C4-2B (cell line): ENCODE measurements at regions not wholly inside any gene's neighbourhood (a gene's known extent, or its start where the extent isn't known, plus 50 kb on each side); places are given as distances from the start of the nearest gene placed in this dataset.

Source experiments
- H3K27ac ChIP-seq: fragments of 450-650 bp; 2 replicates; pipeline ENCODE4 v1.5.1; 2017
- CTCF ChIP-seq: fragments of 450-650 bp; conservative IDR thresholded peaks from 2 replicates; pipeline ENCODE4 v1.5.1; 2017; ENCODE audit warnings: mild to moderate bottlenecking
- ZFX ChIP-seq: fragments of 450-650 bp; IDR thresholded peaks from 2 replicates; pipeline ENCODE4 v1.6.1; 2017

DNA sequence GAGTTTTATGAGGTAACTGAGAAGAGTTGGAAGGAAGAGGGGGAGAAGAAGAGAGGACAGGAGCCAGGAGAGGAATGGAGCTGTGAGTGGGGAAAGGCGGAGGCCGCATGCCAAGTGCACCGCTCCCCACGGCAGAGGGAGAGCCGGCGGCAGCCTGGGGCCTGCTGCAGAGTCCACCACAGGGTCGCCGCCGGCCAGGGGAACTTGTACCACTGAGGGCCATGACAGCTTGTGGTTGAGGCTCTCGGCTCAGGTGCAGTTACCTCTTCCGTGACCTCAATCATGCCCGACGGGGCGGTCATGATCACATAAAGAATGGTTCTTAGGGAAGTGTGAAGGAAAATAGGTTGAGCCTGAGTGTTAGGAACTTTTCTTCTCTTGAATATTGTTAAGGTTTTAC is 325.0 kb downstream of the SNAPC1 start:
- H3K27ac ChIP-seq = no peak overlapping the region
- no peak for TF ChIP-seq ZFX
- no peak for TF ChIP-seq CTCF

DNA sequence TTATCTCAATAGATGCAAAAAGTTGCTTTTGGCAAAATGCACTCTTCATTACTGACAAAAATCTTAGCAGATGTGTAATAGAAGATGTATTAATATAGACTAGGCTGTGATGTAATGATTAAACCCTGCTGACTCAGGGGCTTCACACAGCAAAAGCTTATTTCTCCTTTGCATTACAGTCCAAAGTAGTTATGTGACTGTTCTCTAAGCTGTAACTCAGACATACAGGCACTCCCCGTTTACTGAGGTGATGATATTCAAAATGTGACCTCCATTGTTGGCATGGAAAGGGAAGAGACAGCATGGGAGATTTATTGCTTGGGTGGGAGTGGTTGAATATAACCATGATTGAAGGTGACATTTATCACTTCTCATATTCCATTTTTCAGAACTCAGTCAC is 331.5 kb downstream of the SNAPC1 start:
- no peak for TF ChIP-seq CTCF
- TF ChIP-seq ZFX = no peak
- no peak overlapping the region for H3K27ac ChIP-seq

GRCh38 chr14:62097072-62097471 is 334.9 kb downstream of the SNAPC1 start:
- H3K27ac ChIP-seq = no peak overlapping the region

DNA sequence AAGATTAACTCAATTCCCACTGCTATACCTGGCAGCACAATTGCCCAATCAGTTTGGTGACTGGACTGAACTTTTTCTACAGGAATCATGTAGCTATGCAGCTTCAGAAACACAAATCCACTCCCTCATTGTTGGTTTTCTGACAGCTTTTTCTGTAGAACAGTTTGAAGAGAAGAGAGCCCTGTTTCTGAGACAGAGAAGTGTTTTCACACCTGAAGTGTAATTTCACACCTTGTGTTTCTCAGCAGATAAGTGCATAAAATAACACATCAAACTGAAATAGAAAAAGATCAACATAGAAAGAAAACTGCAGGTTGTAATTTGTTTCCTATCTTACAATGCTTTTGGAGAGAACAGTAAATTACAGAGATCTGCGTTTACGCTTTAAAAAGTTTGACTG is 335.6 kb downstream of the SNAPC1 start:
- TF ChIP-seq ZFX (no peak), CTCF (no peak)
- H3K27ac ChIP-seq = no peak overlapping the region

More at GRCh38 chr14:62097072-62097471, 334.9 kb downstream of the SNAPC1 start:
- TF ChIP-seq ZFX = no peak
- TF ChIP-seq CTCF = no peak

GRCh38 chr14:62098357-62098756 is 336.1 kb downstream of the SNAPC1 start:
- TF ChIP-seq CTCF (no peak), ZFX (no peak)
- no peak overlapping the region for H3K27ac ChIP-seq

- TF ChIP-seq CTCF = no peak
- TF ChIP-seq ZFX = no peak
- no peak overlapping the region for H3K27ac ChIP-seq
Observed at GRCh38 chr14:62099091-62099490, 336.9 kb downstream of the SNAPC1 start.

- H3K27ac ChIP-seq = no peak overlapping the region
- no peak for TF ChIP-seq CTCF
- no peak for TF ChIP-seq ZFX
Observed at GRCh38 chr14:62101189-62101588, 339.0 kb downstream of the SNAPC1 start.
